ENCODE measurements at regions not wholly inside any gene's neighbourhood (a gene's known extent, or its start where the extent isn't known, plus 50 kb on each side); places are given as distances from the start of the nearest gene placed in this dataset.

- TF ChIP-seq EHF (CRISPR knock-in tag; IDR thresholded peaks at IDR 0.05), result no peak
Observed at GRCh38 chr9:38305582-38305981, 86.9 kb upstream of the ALDH1B1 start (continued).

- DNase-seq (ENCODE audit: low read depth in 1 of 2, low spot score in 1 of 2) (no peak), ATAC-seq (no peak), FAIRE-seq (no peak)
- Histone ChIP-seq H3K27ac (no peak overlapping the region), H3K4me1 (no peaks in the 10 kb centered on the region), H3K4me2 (no peak overlapping the region), H3K4me3 (no peak overlapping the region), H3K9me3 (no peaks in the 10 kb centered on the region)
- WGBS (ENCODE audit: missing lambda C conversion rate), result 74% methylated on average over 7 of the region's 7 CpGs
- no peak for TF ChIP-seq FOSB (CRISPR knock-in tag; IDR thresholded peaks at IDR 0.05)
- CTCF ChIA-PET, result interaction anchor here (0.9 to 1.0 kb wide), 2 partner anchors 11 to 213 kb away, joined by 3 read pairs; no protein-coding TSS in a partner anchor
- POLR2A ChIA-PET, result no interaction called here
Observed at GRCh38 chr9:38301376-38302106, 91.0 kb upstream of the ALDH1B1 start.

- TF ChIP-seq JUNB (IDR thresholded peaks at IDR 0.05) (no peak), ZC3H11A (IDR thresholded peaks at IDR 0.05) (no peak)
- DNase-seq (ENCODE audit: low read depth in 1 of 2, low spot score in 1 of 2), result no peak
- Histone ChIP-seq H3K4me3 (no peak overlapping the region), H3K9me3 (no peaks in the 10 kb centered on the region), H3K4me1 (no peaks in the 10 kb centered on the region), H3K4me2 (no peak overlapping the region), H3K27ac (no peak overlapping the region)
- no peak for ATAC-seq
- CTCF ChIA-PET, result interaction anchor here (0.6 to 2.7 kb wide), 6 partner anchors 12 to 386 kb away, joined by 3 to 12 read pairs (median 3); no protein-coding TSS in a partner anchor
- 31% methylated on average over 3 of the region's 3 CpGs for WGBS (ENCODE audit: missing lambda C conversion rate)
- FAIRE-seq, result no peak
- POLR2A ChIA-PET, result interaction anchor here (0.6 kb wide), 1 partner anchor 82 kb away, joined by 4 read pairs; no protein-coding TSS in a partner anchor
Observed at GRCh38 chr9:38299856-38300255, 92.6 kb upstream of the ALDH1B1 start.

- no peak for TF ChIP-seq EHF (CRISPR knock-in tag; IDR thresholded peaks at IDR 0.05)
- no peak overlapping the region for H3K4me2 ChIP-seq
- H3K4me3 ChIP-seq, result no peak overlapping the region
- DNase-seq (ENCODE audit: low read depth in 1 of 2, low spot score in 1 of 2) (no peak), FAIRE-seq (no peak), ATAC-seq (no peak)
- no peaks in the 10 kb centered on the region for H3K9me3 ChIP-seq
- 68% methylated on average over 3 of the region's 3 CpGs for WGBS (ENCODE audit: missing lambda C conversion rate)
- CTCF ChIA-PET, result interaction anchor here (1.3 to 2.7 kb wide), 3 partner anchors 14 to 385 kb away, joined by 4 to 12 read pairs (median 4); no protein-coding TSS in a partner anchor
- no peak overlapping the region for H3K27ac ChIP-seq
- no peaks in the 10 kb centered on the region for H3K4me1 ChIP-seq
- POLR2A ChIA-PET, result no interaction called here
Observed at GRCh38 chr9:38298904-38299303, 93.6 kb upstream of the ALDH1B1 start.

- ChIA-PET CTCF (interaction anchor here (1.3 to 2.7 kb wide), 2 partner anchors 14 to 210 kb away, joined by 4 to 12 read pairs; no protein-coding TSS in a partner anchor), POLR2A (no interaction called here)
- DNase-seq (ENCODE audit: low read depth in 1 of 2, low spot score in 1 of 2), result no peak
- Histone ChIP-seq H3K4me1 (no peaks in the 10 kb centered on the region), H3K27ac (no peak overlapping the region), H3K9me3 (no peaks in the 10 kb centered on the region), H3K4me2 (no peak overlapping the region), H3K4me3 (no peak overlapping the region)
- no peak for FAIRE-seq
- ATAC-seq, result no peak
- 68% methylated on average over 6 of the region's 6 CpGs for WGBS (ENCODE audit: missing lambda C conversion rate)
- TF ChIP-seq HMGXB4 (CRISPR knock-in tag; IDR thresholded peaks at IDR 0.05; ENCODE audit: borderline replicate concordance) (no peak), CEBPB (IDR thresholded peaks at IDR 0.05) (no peak), PBX3 (IDR thresholded peaks at IDR 0.05) (no peak), CHD2 (IDR thresholded peaks at IDR 0.05; ENCODE audit: low read length, partially characterized antibody) (no peak), SREBF2 (IDR thresholded peaks at IDR 0.05) (no peak), RAD21 (conservative IDR thresholded peaks at IDR 0.05 in 1 of 2, IDR thresholded peaks at IDR 0.05 in 1 of 2) (no peak), ELK1 (IDR thresholded peaks at IDR 0.05; ENCODE audit: low read depth, low read length) (no peak), MYC (IDR thresholded peaks at IDR 0.05; ENCODE audit: borderline replicate concordance, low read length) (no peak), HOXB5 (CRISPR knock-in tag; IDR thresholded peaks at IDR 0.05) (no peak), RFX5 (IDR thresholded peaks at IDR 0.05) (no peak), POLR2AphosphoS2 (conservative IDR thresholded peaks at IDR 0.05; ENCODE audit: low read length) (no peak), REST (IDR thresholded peaks at IDR 0.05) (no peak), ZNF302 (CRISPR knock-in tag; IDR thresholded peaks at IDR 0.05) (no peak), HOXB13 (CRISPR knock-in tag; IDR thresholded peaks at IDR 0.05; ENCODE audit: low read depth) (no peak), ESRRA (IDR thresholded peaks at IDR 0.05; ENCODE audit: borderline replicate concordance, low read length) (no peak)
Observed at GRCh38 chr9:38298503-38298902, 94.0 kb upstream of the ALDH1B1 start.

Data from A549 (cell line).